Calu3 (cell line): ENCODE measurements at regions not wholly inside any gene's neighbourhood (a gene's known extent, or its start where the extent isn't known, plus 50 kb on each side); places are given as distances from the start of the nearest gene placed in this dataset.

Source experiments
- BruUV-seq: library from RNA; stranded (reverse); fragments of 400-500 nt; replicated peaks from 2 replicates; lab custom pipeline; 2021; lab: Mats Ljungman, UMichigan
- CTCF ChIA-PET: fragments of 300-600 bp; sonication (Branson Sonifier 250); formaldehyde crosslinking; loops from one replicate; lab custom pipeline; 2022; ENCODE audit warnings: antibody characterized with exemption; lab: Charles Lee
- DNase-seq: peaks from one replicate; pipeline ENCODE4 v3.0.0; 2022
- H3K27ac Mint-ChIP-seq: one replicate; pipeline ENCODE4 v1.8.0; 2022; ENCODE audit warnings: mixed read lengths; ENCODE audit not compliant: unreplicated experiment
- H3K27me3 Mint-ChIP-seq: one replicate; pipeline ENCODE4 v1.8.0; 2022; ENCODE audit warnings: mixed read lengths; ENCODE audit not compliant: unreplicated experiment
- H3K36me3 Mint-ChIP-seq: one replicate; pipeline ENCODE4 v1.8.0; 2022; ENCODE audit warnings: mild to moderate bottlenecking, moderate library complexity, mixed read lengths; ENCODE audit not compliant: insufficient read depth, unreplicated experiment
- H3K4me1 Mint-ChIP-seq: one replicate; pipeline ENCODE4 v1.8.0; 2022; ENCODE audit warnings: mild to moderate bottlenecking, low read depth, mixed read lengths; ENCODE audit not compliant: unreplicated experiment
- H3K4me3 Mint-ChIP-seq: one replicate; pipeline ENCODE4 v1.8.0; 2022; ENCODE audit warnings: mild to moderate bottlenecking, low read depth, moderate library complexity, mixed read lengths; ENCODE audit not compliant: unreplicated experiment
- H3K9me3 Mint-ChIP-seq: one replicate; pipeline ENCODE4 v1.8.0; 2022; ENCODE audit warnings: low read depth, mixed read lengths; ENCODE audit not compliant: unreplicated experiment
- CTCF ChIP-seq: fragments of 200-600 bp; IDR thresholded peaks from one replicate; pipeline ENCODE4 v1.8.0; 2022; ENCODE audit warnings: antibody characterized with exemption; ENCODE audit not compliant: unreplicated experiment
- intact Hi-C: fragments of 100-400 bp; cut with micrococcal nuclease; formaldehyde crosslinking; loops from one replicate; pipeline ENCODE4 v1.10.0; 2022; ENCODE audit not compliant: unreplicated experiment

- TF ChIP-seq CTCF = no peak
- Mint-ChIP-seq H3K4me3 (no peak overlapping the region), H3K27ac (no peak overlapping the region), H3K36me3 (no peaks in the 10 kb centered on the region), H3K27me3 (no peaks in the 10 kb centered on the region), H3K9me3 (peaks cover 15% of the 10 kb centered on the region), H3K4me1 (no peaks in the 10 kb centered on the region)
- BruUV-seq = no TSS peak
- CTCF ChIA-PET = no interaction called here
- intact Hi-C loops = no loop called here
- DNase-seq = no peak
These were observed 988.3 kb upstream of the GYPC start for GRCh38 chr2:125667630-125668029.

- no peak for TF ChIP-seq CTCF
- Mint-ChIP-seq H3K4me3 (no peak overlapping the region), H3K9me3 (peaks cover 18% of the 10 kb centered on the region), H3K36me3 (no peaks in the 10 kb centered on the region), H3K4me1 (no peaks in the 10 kb centered on the region), H3K27me3 (no peaks in the 10 kb centered on the region), H3K27ac (no peak overlapping the region)
- intact Hi-C loops = no loop called here
- CTCF ChIA-PET = no interaction called here
- no peak for DNase-seq
- no TSS peak for BruUV-seq
These were observed 976.1 kb upstream of the GYPC start for GRCh38 chr2:125679903-125680302.

GRCh38 chr2:125680809-125681208, 975.1 kb upstream of the GYPC start:
- Mint-ChIP-seq H3K27me3 (no peaks in the 10 kb centered on the region), H3K4me1 (no peaks in the 10 kb centered on the region), H3K4me3 (no peak overlapping the region), H3K27ac (no peak overlapping the region), H3K9me3 (peaks cover 20% of the 10 kb centered on the region), H3K36me3 (no peaks in the 10 kb centered on the region)
- no peak for TF ChIP-seq CTCF
- BruUV-seq = no TSS peak
- DNase-seq = no peak
- CTCF ChIA-PET = no interaction called here
- intact Hi-C loops = no loop called here

GRCh38 chr2:125681576-125681975, 974.4 kb upstream of the GYPC start:
- H3K4me3 Mint-ChIP-seq = no peak overlapping the region
- DNase-seq = no peak
- H3K36me3 Mint-ChIP-seq = no peaks in the 10 kb centered on the region
- H3K9me3 Mint-ChIP-seq = peaks cover 20% of the 10 kb centered on the region
- BruUV-seq = no TSS peak
- CTCF ChIA-PET = no interaction called here
- TF ChIP-seq CTCF = no peak
- H3K4me1 Mint-ChIP-seq = no peaks in the 10 kb centered on the region
- intact Hi-C loops = no loop called here
- no peak overlapping the region for H3K27ac Mint-ChIP-seq
- H3K27me3 Mint-ChIP-seq = no peaks in the 10 kb centered on the region
